Adipocyte (in vitro differentiated cells): ENCODE measurements at regions not wholly inside any gene's neighbourhood (a gene's known extent, or its start where the extent isn't known, plus 50 kb on each side); places are given as distances from the start of the nearest gene placed in this dataset.
A peak's percentile ranks its signal among the peaks of the same experiment; 100 is the strongest.

Source experiments
- DNase-seq: peaks from one replicate; pipeline ENCODE4 v3.0.0-alpha.2; 2015; ENCODE audit warnings: low read depth
- H3K27me3 ChIP-seq: replicated peaks from 2 replicates; pipeline ENCODE4 v1.7.0; 2013; ENCODE audit warnings: mild to moderate bottlenecking, low read length, moderate library complexity; ENCODE audit not compliant: control insufficient read depth, insufficient read depth
- H3K36me3 ChIP-seq: 2 replicates; pipeline ENCODE4 v1.7.0; 2013; ENCODE audit warnings: low read length, mild to moderate bottlenecking, moderate library complexity; ENCODE audit not compliant: control insufficient read depth, insufficient read depth, severe bottlenecking
- H3K4me1 ChIP-seq: 2 replicates; pipeline ENCODE4 v1.7.0; 2013; ENCODE audit warnings: mild to moderate bottlenecking, low read length, moderate library complexity; ENCODE audit not compliant: control insufficient read depth, insufficient read depth
- H3K4me3 ChIP-seq: 2 replicates; pipeline ENCODE4 v1.7.0; 2013; ENCODE audit warnings: mild to moderate bottlenecking, low read length, moderate library complexity
- H3K9ac ChIP-seq: 2 replicates; pipeline ENCODE4 v1.7.0; 2013; ENCODE audit warnings: mild to moderate bottlenecking, low read length, moderate library complexity
- H3K9me3 ChIP-seq: 2 replicates; pipeline ENCODE4 v1.7.0; 2013; ENCODE audit warnings: mild to moderate bottlenecking, low read length, moderate library complexity; ENCODE audit not compliant: control insufficient read depth

DNA sequence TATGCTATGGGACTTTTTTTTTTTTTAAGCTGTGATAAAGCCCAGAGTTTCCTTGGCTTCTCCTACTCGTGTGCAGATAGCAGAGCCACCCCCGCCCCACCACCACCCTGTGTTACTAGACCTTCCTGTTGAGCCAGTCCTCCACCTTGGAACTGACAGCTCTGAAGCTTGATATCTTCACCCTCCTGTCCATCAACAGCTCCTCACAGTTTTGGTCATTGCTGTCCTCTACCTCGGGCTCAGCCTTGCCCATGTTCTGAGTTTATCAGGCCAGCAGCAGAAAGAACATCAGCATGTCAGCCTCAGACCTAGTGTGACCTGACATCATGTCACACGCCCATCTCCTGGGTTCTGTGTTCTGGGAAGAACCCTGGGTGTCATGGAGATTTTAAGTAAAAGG, 167.1 kb upstream of the RAI14 start:
- no peaks in the 10 kb centered on the region for H3K27me3 ChIP-seq
- H3K9ac ChIP-seq, result no peak overlapping the region
- H3K36me3 ChIP-seq, result no peaks in the 10 kb centered on the region
- no peak for DNase-seq
- H3K4me3 ChIP-seq, result no peak overlapping the region
- peaks cover 31% of the 10 kb centered on the region for H3K4me1 ChIP-seq
- H3K9me3 ChIP-seq, result no peaks in the 10 kb centered on the region

- no peaks in the 10 kb centered on the region for H3K27me3 ChIP-seq
- H3K4me1 ChIP-seq, result peaks cover 31% of the 10 kb centered on the region
- no peaks in the 10 kb centered on the region for H3K36me3 ChIP-seq
- peak; percentile 62 for DNase-seq
- H3K9me3 ChIP-seq, result peaks cover 6% of the 10 kb centered on the region
- H3K4me3 ChIP-seq, result no peak overlapping the region
- no peak overlapping the region for H3K9ac ChIP-seq
Observed at GRCh38 chr5:34490506-34491250, 165.4 kb upstream of the RAI14 start.

DNA sequence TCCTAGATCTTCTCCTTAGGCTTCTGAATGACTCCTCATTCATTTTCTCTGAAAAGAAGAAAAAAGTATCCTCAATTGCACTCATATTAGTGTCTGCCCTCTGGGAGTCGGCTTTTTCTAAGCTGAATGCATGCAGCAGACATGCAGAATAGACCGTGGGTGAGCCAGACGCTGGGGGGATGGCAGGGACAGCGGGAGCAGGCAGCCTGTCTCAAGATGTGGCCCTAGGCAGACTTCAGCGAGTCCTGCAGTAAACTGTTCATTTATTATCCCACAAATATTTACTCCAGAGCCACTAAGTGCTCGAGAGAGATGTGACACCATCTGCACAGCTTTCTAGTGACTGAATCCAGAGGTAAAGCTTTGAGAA, 164.9 kb upstream of the RAI14 start:
- H3K36me3 ChIP-seq, result no peaks in the 10 kb centered on the region
- H3K9me3 ChIP-seq, result peaks cover 6% of the 10 kb centered on the region
- H3K27me3 ChIP-seq, result no peaks in the 10 kb centered on the region
- H3K4me1 ChIP-seq, result peaks cover 36% of the 10 kb centered on the region
- no peak overlapping the region for H3K9ac ChIP-seq
- DNase-seq, result no peak
- H3K4me3 ChIP-seq, result no peak overlapping the region

- Histone ChIP-seq H3K9ac (no peak overlapping the region), H3K36me3 (no peaks in the 10 kb centered on the region), H3K9me3 (peaks cover 6% of the 10 kb centered on the region), H3K27me3 (no peaks in the 10 kb centered on the region), H3K4me1 (peaks cover 42% of the 10 kb centered on the region), H3K4me3 (no peak overlapping the region)
- DNase-seq, result no peak
Observed at GRCh38 chr5:34494111-34494755, 161.9 kb upstream of the RAI14 start.

DNA sequence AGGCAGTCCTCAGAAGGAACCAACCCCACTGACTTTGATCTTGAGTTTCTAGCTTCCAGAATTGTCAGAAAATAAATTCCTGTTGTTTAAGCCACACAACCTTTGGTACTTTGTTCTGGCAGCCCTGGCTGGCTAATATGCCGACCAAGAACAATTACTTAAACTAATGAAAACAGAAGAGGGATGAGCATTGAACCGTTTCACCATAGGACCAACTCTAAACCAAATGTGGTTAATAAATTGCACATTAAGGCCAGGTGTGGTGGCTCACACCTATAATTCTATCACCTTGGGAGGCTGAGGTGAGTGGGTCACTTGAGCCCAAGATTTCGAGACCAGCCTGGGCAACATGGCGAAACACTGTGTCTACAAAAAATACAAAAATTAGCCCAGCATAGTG, 160.9 kb upstream of the RAI14 start:
- Histone ChIP-seq H3K36me3 (no peaks in the 10 kb centered on the region), H3K4me1 (peaks cover 51% of the 10 kb centered on the region)
- no peak for DNase-seq

DNA sequence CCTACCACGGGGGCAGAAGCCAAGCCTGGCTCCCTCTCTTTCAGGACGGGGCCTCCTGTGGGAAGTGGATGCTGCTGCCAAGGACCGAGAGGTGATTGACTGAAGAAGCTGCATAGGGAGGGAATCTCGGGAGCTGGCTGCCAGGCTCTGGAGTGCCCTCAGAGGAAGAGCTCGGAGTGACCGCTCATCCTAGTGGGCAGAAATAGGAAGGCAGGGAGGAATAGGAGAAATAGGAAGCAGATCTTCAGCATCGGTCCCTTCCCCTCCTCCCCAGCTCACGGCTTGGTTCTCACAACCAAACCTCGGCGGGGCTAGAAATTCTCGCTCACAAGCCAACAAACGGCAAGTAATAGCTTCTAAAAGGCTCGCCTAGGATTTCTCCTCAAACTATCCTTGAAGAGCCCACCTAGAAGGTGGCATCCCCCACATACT, 159.9 kb upstream of the RAI14 start:
- Histone ChIP-seq H3K36me3 (no peaks in the 10 kb centered on the region), H3K27me3 (no peaks in the 10 kb centered on the region), H3K9me3 (peaks cover 6% of the 10 kb centered on the region), H3K9ac (peak overlapping the region; percentile 71), H3K4me3 (peak overlapping the region; percentile 56), H3K4me1 (peaks cover 52% of the 10 kb centered on the region)
- no peak for DNase-seq

More for the DNA sequence above, 160.9 kb upstream of the RAI14 start:
- Histone ChIP-seq H3K9ac (no peak overlapping the region), H3K4me3 (no peak overlapping the region), H3K9me3 (peaks cover 6% of the 10 kb centered on the region), H3K27me3 (no peaks in the 10 kb centered on the region)

- no peak for DNase-seq
- peak overlapping the region; percentile 71 for H3K9ac ChIP-seq
- H3K9me3 ChIP-seq, result peaks cover 6% of the 10 kb centered on the region
- no peaks in the 10 kb centered on the region for H3K27me3 ChIP-seq
- H3K36me3 ChIP-seq, result no peaks in the 10 kb centered on the region
- peaks cover 55% of the 10 kb centered on the region for H3K4me1 ChIP-seq
- peak overlapping the region; percentile 56 for H3K4me3 ChIP-seq
Observed at GRCh38 chr5:34496701-34497469, 159.2 kb upstream of the RAI14 start.

DNA sequence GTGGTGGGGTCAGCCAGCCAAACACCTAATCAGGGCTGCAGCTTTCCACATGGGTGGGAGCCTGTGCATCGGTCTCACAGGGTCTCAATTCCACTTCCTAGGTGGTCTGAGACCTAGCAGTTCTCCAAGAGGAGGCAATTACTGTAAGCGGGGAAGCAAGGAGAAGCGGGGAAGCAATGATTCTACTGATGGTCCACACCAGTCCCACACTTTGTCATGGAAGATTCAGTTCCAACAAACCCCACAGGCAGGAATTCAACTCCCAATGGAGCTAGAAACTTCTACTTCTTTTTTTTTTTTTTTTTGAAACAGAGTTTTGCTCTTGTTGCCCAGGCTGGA, 158.7 kb upstream of the RAI14 start:
- DNase-seq, result no peak
- Histone ChIP-seq H3K9ac (peak overlapping the region; percentile 33), H3K4me1 (peaks cover 56% of the 10 kb centered on the region), H3K4me3 (peak overlapping the region; percentile 43), H3K9me3 (peaks cover 6% of the 10 kb centered on the region), H3K27me3 (no peaks in the 10 kb centered on the region), H3K36me3 (no peaks in the 10 kb centered on the region)

- Histone ChIP-seq H3K36me3 (no peaks in the 10 kb centered on the region), H3K4me1 (peaks cover 67% of the 10 kb centered on the region), H3K9ac (peak overlapping the region; percentile 78), H3K27me3 (no peaks in the 10 kb centered on the region), H3K4me3 (peak overlapping the region; percentile 45), H3K9me3 (peaks cover 6% of the 10 kb centered on the region)
- no peak for DNase-seq
Observed at GRCh38 chr5:34498572-34498971, 157.6 kb upstream of the RAI14 start.

DNA sequence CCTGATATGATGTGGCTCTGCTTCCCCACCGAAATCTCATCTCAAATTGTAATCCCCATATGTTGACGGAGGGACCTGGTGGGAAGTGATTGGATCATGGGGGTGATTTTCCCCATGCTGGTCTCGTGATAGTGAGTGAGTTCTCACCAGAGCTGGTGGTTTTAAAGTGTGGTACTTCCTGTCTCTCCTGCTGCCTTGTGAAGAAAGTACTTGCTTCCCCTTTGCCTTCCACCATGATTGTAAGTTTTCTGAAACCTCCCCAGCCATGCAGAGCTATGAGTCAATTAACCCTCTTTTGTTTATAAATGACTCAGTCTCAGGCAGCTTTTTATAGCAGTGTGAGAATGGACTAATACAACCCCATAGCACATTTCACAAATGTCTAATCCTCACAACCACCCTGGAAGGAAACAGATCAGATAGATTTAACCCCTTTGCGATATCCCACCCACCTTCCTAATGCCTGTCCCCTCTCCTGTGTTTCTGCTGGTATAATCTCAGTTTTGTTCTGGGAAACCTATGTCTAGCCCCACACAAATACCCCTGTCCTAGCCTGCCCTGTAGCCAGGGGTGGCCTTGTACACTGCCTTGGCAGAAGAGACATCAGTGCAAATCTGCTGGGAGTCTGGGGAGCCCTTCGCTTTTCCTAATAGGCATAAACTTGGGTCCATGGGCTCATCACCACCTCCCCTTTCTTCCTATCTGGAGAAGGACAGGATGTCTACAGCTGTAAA, 157.0 kb upstream of the RAI14 start:
- peak; percentile 68 for DNase-seq

More for the DNA sequence above, 157.0 kb upstream of the RAI14 start:
- no peaks in the 10 kb centered on the region for H3K27me3 ChIP-seq
- peak overlapping the region; percentile 45 for H3K4me3 ChIP-seq
- peak overlapping the region; percentile 78 for H3K9ac ChIP-seq
- H3K4me1 ChIP-seq, result peaks cover 73% of the 10 kb centered on the region
- peaks cover 6% of the 10 kb centered on the region for H3K9me3 ChIP-seq
- no peaks in the 10 kb centered on the region for H3K36me3 ChIP-seq
